ENCODE measurements at regions not wholly inside any gene's neighbourhood (a gene's known extent, or its start where the extent isn't known, plus 50 kb on each side); places are given as distances from the start of the nearest gene placed in this dataset.
"Not testable (repeated sequence)": the region's sequence is repeated elsewhere in the genome, so short reads cannot be mapped to it uniquely, and the experiment has no call there.

DNA sequence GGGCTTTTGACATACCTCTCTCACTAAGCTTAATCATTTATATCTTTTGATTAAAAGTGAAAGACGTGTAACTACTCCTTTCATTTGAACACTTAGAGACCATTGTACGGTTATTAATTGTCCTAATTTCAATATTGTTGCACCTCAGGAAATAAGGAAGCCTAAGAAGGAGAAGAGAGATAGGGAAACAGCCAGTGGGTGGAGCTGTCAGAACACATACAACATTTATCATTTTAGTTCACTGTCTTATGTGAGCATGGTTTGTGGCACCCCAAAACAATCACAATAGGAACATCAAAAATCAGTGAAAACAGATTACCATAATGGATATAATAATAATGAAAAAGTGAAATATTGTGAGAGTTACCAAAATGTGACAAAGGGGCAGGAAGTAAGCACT is 147.2 kb upstream of the POMZP3 start:
- DNase-seq (ENCODE audit: extremely low spot score); CTCF ChIA-PET; POLR2A ChIA-PET: not testable (repeated sequence)
- TF ChIP-seq, protein P1, sequence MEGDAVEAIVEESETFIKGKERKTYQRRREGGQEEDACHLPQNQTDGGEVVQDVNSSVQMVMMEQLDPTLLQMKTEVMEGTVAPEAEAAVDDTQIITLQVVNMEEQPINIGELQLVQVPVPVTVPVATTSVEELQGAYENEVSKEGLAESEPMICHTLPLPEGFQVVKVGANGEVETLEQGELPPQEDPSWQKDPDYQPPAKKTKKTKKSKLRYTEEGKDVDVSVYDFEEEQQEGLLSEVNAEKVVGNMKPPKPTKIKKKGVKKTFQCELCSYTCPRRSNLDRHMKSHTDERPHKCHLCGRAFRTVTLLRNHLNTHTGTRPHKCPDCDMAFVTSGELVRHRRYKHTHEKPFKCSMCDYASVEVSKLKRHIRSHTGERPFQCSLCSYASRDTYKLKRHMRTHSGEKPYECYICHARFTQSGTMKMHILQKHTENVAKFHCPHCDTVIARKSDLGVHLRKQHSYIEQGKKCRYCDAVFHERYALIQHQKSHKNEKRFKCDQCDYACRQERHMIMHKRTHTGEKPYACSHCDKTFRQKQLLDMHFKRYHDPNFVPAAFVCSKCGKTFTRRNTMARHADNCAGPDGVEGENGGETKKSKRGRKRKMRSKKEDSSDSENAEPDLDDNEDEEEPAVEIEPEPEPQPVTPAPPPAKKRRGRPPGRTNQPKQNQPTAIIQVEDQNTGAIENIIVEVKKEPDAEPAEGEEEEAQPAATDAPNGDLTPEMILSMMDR (IDR thresholded peaks at IDR 0.05; ENCODE audit: control extremely low read depth, extremely low read depth, low read depth, missing control alignments), result peak; percentile 12

DNA sequence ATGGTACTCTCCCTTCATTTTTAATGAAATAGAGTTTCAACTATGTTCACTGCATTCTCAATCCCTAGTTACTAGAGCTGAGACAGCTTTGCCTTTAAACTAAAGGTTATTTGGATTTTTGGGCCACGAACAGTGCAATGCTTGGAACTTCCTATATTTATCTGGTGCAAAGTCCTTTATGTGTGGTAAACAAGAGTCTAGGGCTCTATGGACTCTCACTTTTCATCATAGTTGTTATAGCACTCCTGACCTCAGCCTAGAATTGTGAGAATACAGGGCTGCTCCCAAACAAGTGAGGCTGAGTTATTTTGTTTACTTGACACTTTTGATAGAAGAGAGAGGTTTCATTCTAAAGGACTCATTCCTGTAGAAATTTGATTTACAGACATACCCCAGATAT is 144.9 kb upstream of the POMZP3 start:
- DNase-seq (ENCODE audit: extremely low spot score); POLR2A ChIA-PET; CTCF ChIA-PET: not testable (repeated sequence)

DNA sequence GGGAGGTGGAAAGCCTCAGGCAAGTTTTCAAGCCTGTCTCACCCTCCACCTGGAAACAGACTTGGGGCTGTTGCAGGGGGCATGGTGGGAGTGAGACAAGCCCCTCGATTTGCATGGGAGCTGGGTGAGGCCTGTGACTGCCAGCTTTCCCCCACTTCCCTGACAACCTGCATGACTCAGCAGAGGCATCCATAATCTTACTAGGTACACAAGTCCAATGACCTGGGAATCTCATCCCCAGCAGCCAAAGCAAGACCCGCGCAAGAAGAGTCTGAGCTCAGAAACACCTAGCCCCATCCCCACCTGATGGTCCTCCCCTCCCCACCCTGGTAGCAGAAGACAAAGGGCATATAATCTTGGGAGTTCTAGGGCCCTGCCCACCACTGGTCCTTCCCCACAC is 136.9 kb upstream of the POMZP3 start:
- CTCF ChIA-PET; DNase-seq (ENCODE audit: extremely low spot score); POLR2A ChIA-PET: not testable (repeated sequence)

DNA sequence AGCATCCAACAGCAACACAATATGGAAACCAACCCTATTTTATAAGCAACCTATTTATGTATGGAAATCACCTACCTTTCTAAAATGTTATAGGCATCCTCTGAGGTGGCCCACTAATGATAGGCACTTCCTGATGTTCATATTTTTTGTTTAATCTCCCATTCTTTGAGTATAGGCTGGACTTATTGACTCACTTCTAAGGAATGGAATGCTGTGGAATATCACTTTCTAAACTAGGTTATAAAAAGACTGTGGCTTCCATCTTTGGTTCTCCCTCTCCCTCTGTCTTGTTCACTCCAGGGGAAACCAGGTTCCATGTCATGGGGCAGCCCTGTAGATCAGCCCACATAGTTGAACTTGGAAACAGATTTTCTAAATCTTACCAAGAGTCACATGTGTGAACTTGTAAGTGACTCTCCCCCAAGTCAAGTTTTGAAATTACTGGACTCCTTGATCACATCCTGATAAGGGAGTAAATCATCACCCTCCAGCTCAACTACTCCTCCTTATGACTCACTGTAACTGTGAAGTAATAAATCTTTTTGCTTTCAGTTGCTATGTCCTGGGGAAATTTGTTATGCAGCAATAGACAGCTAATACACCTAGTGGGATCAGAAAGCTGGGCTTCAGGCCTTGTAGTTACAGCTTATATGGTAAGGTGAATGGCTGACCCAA is 133.6 kb upstream of the POMZP3 start:
- DNase-seq (ENCODE audit: extremely low spot score); CTCF ChIA-PET; POLR2A ChIA-PET: not testable (repeated sequence)

DNA sequence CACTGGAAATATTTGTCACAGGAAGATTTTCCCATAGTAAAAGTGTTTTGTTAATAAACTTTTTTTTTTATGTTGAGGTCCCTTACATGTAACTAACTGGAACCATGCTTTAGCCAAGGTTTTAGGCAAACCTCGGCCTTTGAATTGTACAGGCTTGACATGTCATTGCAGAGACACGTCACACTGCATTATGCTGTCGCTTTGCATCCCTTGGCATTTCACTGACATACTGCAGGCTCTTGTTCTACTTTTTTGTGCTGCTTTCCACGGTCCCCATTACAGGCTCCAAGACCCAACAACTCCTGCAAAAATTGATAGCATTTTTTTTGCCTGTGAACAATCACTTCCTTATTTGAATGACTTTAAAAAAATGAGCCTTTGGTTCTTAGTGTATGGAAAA is 112.5 kb upstream of the POMZP3 start:
- CTCF ChIA-PET, result not testable (repeated sequence)

DNA sequence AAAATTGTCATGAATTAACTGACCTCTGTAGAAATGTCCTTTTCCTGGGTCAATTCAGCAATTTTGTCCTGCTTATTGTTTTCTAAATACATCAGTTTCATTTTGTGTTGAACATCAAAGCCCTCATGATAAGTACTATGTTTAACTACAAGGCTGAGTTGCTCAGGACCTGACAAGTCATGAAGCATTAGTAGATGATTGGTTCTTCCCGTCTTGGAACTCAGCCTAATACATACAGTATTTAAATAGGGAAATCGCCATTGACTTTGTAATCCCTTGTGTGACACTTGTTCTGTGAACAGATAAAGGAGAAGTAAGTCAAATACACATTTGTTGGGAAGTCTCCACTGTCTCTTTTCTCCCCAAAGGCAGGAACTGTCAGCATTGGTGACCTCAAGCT is 109.6 kb upstream of the POMZP3 start:
- CTCF ChIA-PET; POLR2A ChIA-PET; DNase-seq (ENCODE audit: extremely low spot score): not testable (repeated sequence)

More for the DNA sequence above, 112.5 kb upstream of the POMZP3 start:
- DNase-seq (ENCODE audit: extremely low spot score); POLR2A ChIA-PET: not testable (repeated sequence)

DNA sequence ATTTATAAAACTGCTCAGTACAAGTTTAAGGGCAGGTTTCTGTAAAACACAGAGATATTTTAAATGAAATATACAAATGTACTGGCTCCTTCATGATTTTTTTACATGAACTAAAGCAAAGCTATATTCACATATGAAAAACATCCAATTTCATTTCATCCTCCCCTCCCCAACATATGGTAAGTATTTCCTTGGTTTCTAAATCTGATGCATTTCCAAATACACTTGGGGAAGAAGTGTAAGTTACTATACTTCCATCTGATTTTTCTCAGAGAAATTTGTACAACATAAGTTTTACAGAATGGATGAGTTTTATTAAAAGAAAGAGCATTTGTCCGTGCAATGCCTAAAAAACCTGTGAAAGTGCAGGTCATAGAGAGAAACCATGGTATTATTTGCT is 109.0 kb upstream of the POMZP3 start:
- CTCF ChIA-PET; POLR2A ChIA-PET; DNase-seq (ENCODE audit: extremely low spot score): not testable (repeated sequence)

DNA sequence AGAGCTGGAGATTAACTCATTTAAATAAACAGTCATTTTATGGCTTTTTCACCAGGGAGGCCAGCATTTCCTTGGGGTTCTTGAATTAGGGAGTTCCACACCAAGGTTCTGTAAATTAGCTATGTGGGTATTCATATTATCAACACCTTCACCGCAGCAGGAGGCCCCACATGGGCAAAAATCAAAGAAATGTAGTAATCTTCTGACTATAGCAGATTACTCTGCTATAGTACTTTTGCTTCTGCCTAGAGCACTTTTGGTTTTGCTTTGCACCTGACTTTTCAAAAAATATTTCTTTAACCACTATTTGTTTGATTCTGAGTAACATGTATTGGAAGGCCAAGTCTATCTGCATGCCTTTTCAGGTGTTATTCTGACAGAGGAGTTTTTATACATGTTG is 108.6 kb upstream of the POMZP3 start:
- DNase-seq (ENCODE audit: extremely low spot score); POLR2A ChIA-PET; CTCF ChIA-PET: not testable (repeated sequence)

DNA sequence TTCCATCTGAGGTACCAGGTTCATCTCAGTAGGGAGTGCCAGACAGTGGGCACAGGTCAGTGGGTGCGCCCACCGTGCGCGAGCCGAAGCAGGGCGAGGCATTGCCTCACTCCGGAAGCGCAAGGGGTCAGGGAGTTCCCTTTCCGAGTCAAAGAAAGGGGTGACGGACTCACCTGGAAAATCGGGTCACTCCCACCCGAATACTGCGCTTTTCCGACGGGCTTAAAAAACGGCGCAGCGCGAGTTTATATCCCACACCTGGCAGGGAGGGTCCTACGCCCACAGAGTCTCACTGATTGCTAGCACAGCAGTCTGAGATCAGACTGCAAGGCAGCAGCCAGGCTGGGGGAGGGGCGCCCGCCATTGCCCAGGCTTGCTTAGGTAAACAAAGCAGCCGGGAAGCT is 101.5 kb upstream of the POMZP3 start:
- CTCF ChIA-PET; POLR2A ChIA-PET; DNase-seq (ENCODE audit: extremely low spot score): not testable (repeated sequence)

DNA sequence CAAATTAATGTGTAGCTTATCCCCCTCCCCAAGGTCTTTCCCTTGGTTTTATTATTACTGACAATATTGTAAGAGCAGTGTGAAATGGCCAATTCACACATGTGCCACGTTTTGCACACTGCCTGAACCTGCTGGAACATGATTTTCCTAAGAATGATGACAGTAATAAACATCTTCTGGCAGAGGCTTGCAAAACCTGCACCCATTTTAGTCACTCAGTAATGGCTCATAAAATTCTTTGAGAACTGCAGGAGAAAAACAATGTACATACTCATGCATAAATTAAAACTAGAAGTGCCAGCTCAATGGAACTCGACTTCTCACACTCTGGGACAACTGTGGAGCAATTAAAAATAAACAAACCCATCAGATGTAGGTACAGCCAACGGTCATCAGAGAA is 96.8 kb upstream of the POMZP3 start:
- CTCF ChIA-PET; POLR2A ChIA-PET; DNase-seq (ENCODE audit: extremely low spot score): not testable (repeated sequence)

DNA sequence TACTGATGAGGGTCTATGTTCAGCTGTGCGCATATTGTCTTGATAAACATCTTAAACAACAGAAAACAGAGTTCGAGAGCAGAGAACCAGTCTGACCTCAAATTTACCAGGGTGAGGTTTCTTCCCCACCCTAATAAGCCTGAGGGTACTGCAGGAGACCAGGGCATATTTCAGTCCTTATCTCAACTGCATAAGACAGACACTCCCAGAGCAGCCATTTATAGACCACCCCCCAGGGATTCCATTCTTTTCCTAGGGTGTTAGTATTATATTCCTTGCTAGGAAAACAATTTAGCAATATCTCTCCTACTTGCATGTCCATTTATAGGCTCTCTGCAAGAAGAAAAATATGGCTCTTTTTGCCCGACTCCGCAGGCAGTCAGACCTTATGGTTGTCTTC is 89.5 kb upstream of the POMZP3 start:
- CTCF ChIA-PET; DNase-seq (ENCODE audit: extremely low spot score); POLR2A ChIA-PET: not testable (repeated sequence)

DNA sequence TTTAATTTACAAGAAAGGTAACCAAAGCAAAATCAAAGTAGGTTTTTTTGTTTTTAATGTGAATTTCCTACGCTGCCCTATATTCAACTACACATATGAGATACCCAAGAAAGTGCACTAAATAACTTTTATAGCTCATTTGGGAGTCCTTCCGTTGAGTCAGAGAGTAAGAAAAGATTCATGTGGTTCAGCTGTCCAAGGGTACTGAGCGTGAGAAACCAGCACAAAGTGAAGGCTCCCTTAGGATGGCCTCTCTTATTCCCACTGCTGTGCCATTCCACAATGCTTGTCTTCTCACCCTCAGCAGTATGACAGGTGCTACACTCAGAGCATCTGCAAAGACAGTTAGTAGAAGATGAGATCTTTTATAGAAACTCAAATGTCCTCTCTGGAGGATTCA is 85.8 kb upstream of the POMZP3 start:
- POLR2A ChIA-PET; DNase-seq (ENCODE audit: extremely low spot score); CTCF ChIA-PET: not testable (repeated sequence)

DNA sequence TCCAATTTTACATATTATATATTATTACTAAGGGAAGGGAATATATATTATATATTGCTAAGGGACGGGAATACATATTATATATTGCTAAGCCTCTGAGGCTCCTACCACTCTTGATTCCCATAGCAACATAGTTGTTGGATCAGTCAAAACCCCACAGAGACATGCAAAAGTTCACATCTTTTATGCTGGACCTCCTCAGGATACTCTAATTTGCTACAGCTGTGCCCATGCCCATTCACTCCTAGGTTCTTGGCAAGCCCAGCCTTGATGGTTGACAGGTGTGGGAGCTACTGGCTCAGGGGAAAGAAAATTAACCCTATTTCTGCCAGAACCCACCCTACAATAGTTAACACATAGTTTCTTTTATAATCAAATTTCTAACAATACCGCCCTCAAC is 84.6 kb upstream of the POMZP3 start:
- DNase-seq (ENCODE audit: extremely low spot score); CTCF ChIA-PET; POLR2A ChIA-PET: not testable (repeated sequence)

DNA sequence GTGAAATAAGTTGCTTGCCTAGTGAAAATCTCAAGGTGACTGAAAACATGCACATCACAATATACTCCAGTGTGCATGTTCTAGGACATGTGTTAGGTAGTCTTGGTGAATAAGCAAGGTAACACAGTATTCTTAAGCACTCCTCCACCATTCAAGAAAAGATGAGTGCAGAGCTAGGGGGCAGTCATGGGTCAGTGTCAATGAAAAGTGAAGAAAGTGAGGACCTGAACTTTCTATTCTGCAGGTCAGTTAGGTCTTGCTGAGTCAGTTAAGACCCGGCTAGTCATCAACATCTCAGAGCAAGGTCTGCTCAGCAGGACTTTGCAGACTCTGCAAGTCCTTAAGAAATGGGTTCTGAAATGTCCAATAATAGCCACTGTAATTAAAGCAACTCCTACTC is 82.6 kb upstream of the POMZP3 start:
- CTCF ChIA-PET; POLR2A ChIA-PET; DNase-seq (ENCODE audit: extremely low spot score): not testable (repeated sequence)

DNA sequence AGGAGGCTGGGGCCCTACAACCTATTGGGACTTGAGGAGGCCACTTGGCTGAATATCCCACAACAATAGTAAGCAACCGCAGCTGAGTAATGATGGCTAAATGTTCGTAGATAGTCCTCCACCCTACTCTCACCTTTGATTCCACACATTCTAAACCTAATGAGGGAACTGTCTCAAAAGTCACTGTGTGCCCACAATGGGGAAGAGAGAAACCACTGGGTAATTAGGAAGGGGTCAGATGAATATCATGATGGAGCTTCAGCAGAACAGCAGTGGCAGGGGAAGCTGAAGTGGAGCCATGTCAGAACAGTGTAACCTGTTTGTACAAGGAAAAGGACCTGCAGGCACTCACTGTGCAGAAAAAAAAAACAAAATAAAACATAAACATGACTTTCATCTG is 81.4 kb upstream of the POMZP3 start:
- CTCF ChIA-PET; POLR2A ChIA-PET; DNase-seq (ENCODE audit: extremely low spot score): not testable (repeated sequence)

DNA sequence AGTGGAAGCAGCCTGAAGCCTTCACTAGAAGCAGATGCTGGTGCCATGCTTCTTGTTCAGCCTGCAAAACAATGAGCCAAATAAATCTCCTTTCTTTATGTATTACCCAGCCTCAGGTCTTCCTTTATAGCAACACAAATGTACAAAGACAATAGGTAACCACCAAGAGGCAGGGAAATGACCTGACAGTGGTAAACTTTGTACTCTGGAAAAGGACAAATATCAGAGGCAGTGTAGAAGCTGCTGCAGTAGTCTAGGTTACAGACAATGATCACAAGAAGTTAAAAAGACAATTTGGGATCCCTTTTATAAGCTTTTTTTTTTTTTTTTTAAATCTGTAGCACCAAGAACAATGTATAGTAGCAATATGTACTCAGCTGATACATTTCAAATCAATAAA is 76.7 kb upstream of the POMZP3 start:
- POLR2A ChIA-PET; DNase-seq (ENCODE audit: extremely low spot score); CTCF ChIA-PET: not testable (repeated sequence)

DNA sequence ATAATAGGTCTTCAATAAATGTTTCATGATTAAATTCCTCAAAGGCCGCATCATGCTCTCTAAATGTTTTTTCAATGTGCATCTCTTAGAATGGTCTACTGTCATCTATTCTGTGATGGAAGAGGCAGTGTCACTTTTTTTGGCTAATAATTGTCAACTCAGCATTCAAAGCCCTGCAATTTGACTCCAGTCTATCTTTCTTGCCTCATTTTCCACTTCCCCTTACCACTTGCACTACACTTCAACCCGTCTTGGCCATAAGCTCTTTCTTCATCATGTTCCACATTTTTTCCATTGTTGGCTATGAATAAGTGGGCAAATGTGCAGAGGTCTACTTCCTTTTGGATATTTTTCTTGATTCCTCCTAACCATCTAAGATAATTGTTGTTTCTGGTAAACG is 59.2 kb upstream of the POMZP3 start:
- CTCF ChIA-PET; DNase-seq (ENCODE audit: extremely low spot score); POLR2A ChIA-PET: not testable (repeated sequence)

DNA sequence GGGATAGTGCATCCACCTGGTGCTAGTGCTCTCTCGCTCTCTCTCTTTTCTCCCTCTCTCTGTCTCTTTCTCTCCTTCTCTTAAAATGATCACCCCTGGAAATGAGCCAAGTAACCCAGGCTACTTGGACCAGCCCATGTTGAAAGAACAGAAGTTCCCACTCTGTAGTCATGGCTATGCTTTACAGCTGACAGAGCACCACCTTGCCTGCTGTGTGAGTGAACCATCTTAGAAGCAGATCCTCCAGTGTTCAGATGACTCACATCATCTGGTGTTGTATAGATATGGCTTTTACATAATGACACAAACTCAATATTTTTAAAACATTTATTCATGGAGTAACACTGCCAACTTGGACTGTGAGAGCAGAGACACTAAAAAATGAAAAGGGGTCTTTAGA is 57.7 kb upstream of the POMZP3 start:
- CTCF ChIA-PET; DNase-seq (ENCODE audit: extremely low spot score); POLR2A ChIA-PET: not testable (repeated sequence)

DNA sequence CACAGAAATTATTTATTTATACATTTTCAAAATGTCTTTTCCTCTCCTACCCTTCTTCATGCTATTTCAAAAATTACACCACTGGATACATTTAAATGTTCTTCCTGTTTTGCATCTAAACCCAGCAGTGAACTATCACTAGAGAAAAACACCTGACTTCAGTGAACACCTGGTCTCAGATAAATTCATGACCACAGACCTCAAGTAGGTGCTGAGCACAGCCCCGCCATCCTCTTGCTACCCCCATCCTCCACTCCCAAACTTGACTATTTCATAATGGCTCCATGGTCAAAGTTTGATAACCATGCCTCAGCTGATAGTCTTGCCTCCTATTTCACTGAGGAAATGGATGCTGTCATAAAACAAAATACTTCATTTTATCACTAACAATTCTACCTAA is 56.6 kb upstream of the POMZP3 start:
- DNase-seq (ENCODE audit: extremely low spot score); POLR2A ChIA-PET; CTCF ChIA-PET: not testable (repeated sequence)
